A549 (cell line): ENCODE measurements at regions not wholly inside any gene's neighbourhood (a gene's known extent, or its start where the extent isn't known, plus 50 kb on each side); places are given as distances from the start of the nearest gene placed in this dataset.
A peak's percentile ranks its signal among the peaks of the same experiment; 100 is the strongest.

Source experiments
- ATAC-seq, 2 experiments: fragments of 200-7000 bp in 1 of 2; fragments of >200 bp in 1 of 2; cut with Nextera tagmentation in 1 of 2; cut with Tn5 transposase in 1 of 2; 3 replicates each; pipeline versions ENCODE4 v1.8.0 to v1.9.1; 2018 to 2020; ENCODE audit warnings: mild to moderate bottlenecking in 1 of 2, moderate library complexity in 1 of 2
- CTCF ChIA-PET: fragments of 300-600 bp; sonication (Branson Sonifier 250); formaldehyde crosslinking; extraction: SDS; loops from one replicate; lab custom pipeline; 2021; ENCODE audit warnings: antibody characterized with exemption, inconsistent platforms; lab: Yijun Ruan, JAX
- POLR2A ChIA-PET: fragments of 350-600 bp; formaldehyde crosslinking; extraction: SDS; loops from one replicate; lab custom pipeline; 2021; ENCODE audit warnings: antibody characterized with exemption, inconsistent platforms; lab: Yijun Ruan, JAX
- DNase-seq, 2 experiments: peaks; one replicate each; pipeline versions ENCODE4 v3.0.0 to v3.0.0-alpha.2; 2011 to 2016; ENCODE audit warnings: low read depth in 1 of 2, low spot score in 1 of 2
- FAIRE-seq: peaks from 2 replicates; lab custom pipeline; 2011; peaks lifted over from hg19 to GRCh38; lab: Jason Lieb, UNC
- H3K27ac ChIP-seq, 2 experiments: fragments of >200 bp; sonication (Bioruptor Twin); formaldehyde crosslinking; 3 replicates each; pipeline ENCODE4 v1.5.1; 2016 to 2017
- H3K4me1 ChIP-seq: fragments of >200 bp; sonication (Bioruptor Twin); formaldehyde crosslinking; 3 replicates; pipeline ENCODE4 v1.6.1; 2016
- H3K4me2 ChIP-seq: fragments of >200 bp; sonication (Bioruptor Twin); formaldehyde crosslinking; 3 replicates; pipeline ENCODE4 v1.6.1; 2016
- H3K4me3 ChIP-seq: fragments of >200 bp; sonication (Bioruptor Twin); formaldehyde crosslinking; 3 replicates; pipeline ENCODE4 v1.5.1; 2016
- H3K9me3 ChIP-seq: fragments of >200 bp; sonication (Bioruptor Twin); formaldehyde crosslinking; 3 replicates; pipeline ENCODE4 v1.6.1; 2016
- ATOH8 ChIP-seq: fragments of 250-450 bp; sonication (Bioruptor Pico); IDR thresholded peaks from 2 replicates; pipeline ENCODE4 v1.5.0; 2020; ENCODE audit warnings: low read depth, mild to moderate bottlenecking, moderate library complexity
- CBX8 ChIP-seq: fragments of 200-600 bp; sonication (generic); IDR thresholded peaks from 2 replicates; pipeline ENCODE4 v1.6.1; 2016
- CHD2 ChIP-seq: fragments of 150-350 bp; IDR thresholded peaks from 2 replicates; pipeline ENCODE4 v1.6.1; 2014; ENCODE audit warnings: low read length; ENCODE audit not compliant: partially characterized antibody
- EHMT2 ChIP-seq: fragments of 200-600 bp; sonication (generic); IDR thresholded peaks from 2 replicates; pipeline ENCODE4 v1.6.1; 2016; ENCODE audit warnings: antibody characterized with exemption, low read depth, mild to moderate bottlenecking, moderate library complexity
- HDAC2 ChIP-seq: fragments of 200-600 bp; sonication (generic); IDR thresholded peaks from 2 replicates; pipeline ENCODE4 v1.6.1; 2016
- HES2 ChIP-seq: fragments of >200 bp; sonication (Bioruptor Twin); formaldehyde crosslinking; IDR thresholded peaks from 2 replicates; pipeline ENCODE4 v1.6.1; 2016
- HOXB13 ChIP-seq: fragments of 250-450 bp; sonication (Bioruptor Pico); IDR thresholded peaks from 2 replicates; pipeline ENCODE4 v1.5.0; 2020; ENCODE audit warnings: low read depth, mild to moderate bottlenecking, moderate library complexity
- JUN ChIP-seq, 2 experiments: fragments of >200 bp; sonication (Bioruptor Twin); formaldehyde crosslinking; IDR thresholded peaks; 2 replicates in 1 of 2; 3 replicates in 1 of 2; pipeline ENCODE4 v1.6.1; 2016 to 2017
- JUNB ChIP-seq: fragments of >200 bp; sonication (Bioruptor Twin); formaldehyde crosslinking; IDR thresholded peaks from 2 replicates; pipeline ENCODE4 v1.6.1; 2016
- KDM1A ChIP-seq: fragments of 200-600 bp; sonication (generic); IDR thresholded peaks from 2 replicates; pipeline ENCODE4 v1.6.1; 2016; ENCODE audit warnings: low read depth, mild to moderate bottlenecking
- MAX ChIP-seq: IDR thresholded peaks from 2 replicates; pipeline ENCODE4 v1.6.1; 2012
- MAZ ChIP-seq: fragments of 150-350 bp; IDR thresholded peaks from 2 replicates; pipeline ENCODE4 v1.6.1; 2014; ENCODE audit warnings: antibody characterized with exemption, low read depth, low read length, borderline replicate concordance
- NR3C1 ChIP-seq: fragments of >200 bp; sonication (Bioruptor Twin); formaldehyde crosslinking; IDR thresholded peaks from 3 replicates; pipeline ENCODE4 v1.6.1; 2017
- PBX3 ChIP-seq: IDR thresholded peaks from 2 replicates; pipeline ENCODE4 v1.6.1; 2012
- RCOR1 ChIP-seq: fragments of 150-350 bp; IDR thresholded peaks from 2 replicates; pipeline ENCODE4 v1.6.1; 2014; ENCODE audit warnings: antibody characterized with exemption, low read length, low read depth
- SREBF2 ChIP-seq: fragments of 450-650 bp; IDR thresholded peaks from 2 replicates; pipeline ENCODE4 v1.6.1; 2014; ENCODE audit warnings: mild to moderate bottlenecking, moderate library complexity
- TP53 ChIP-seq: fragments of 250-450 bp; sonication (Bioruptor Pico); IDR thresholded peaks from 2 replicates; pipeline ENCODE4 v1.5.0; 2021; ENCODE audit warnings: mild to moderate bottlenecking, moderate library complexity
- ZC3H11A ChIP-seq: fragments of 450-650 bp; IDR thresholded peaks from 2 replicates; pipeline ENCODE4 v1.6.1; 2014; ENCODE audit warnings: antibody characterized with exemption, mild to moderate bottlenecking
- ZFP36 ChIP-seq: fragments of 450-650 bp; IDR thresholded peaks from 2 replicates; pipeline ENCODE4 v1.6.1; 2014; ENCODE audit warnings: borderline replicate concordance; ENCODE audit not compliant: partially characterized antibody
- WGBS: methylation state at CpG from one replicate; pipeline ENCODE4 v1.1.6; 2017; ENCODE audit errors: missing lambda C conversion rate; 5-methylcytosine and 5-hydroxymethylcytosine counted together
- TF ChIP-seq, protein P1 (sequence below): fragments of 150-350 bp; IDR thresholded peaks from 2 replicates; pipeline ENCODE4 v1.6.1; 2014; ENCODE audit warnings: low read depth, mild to moderate bottlenecking, low read length
- TF ChIP-seq, protein P2 (sequence below): IDR thresholded peaks from 2 replicates; pipeline ENCODE4 v1.6.1; 2012; ENCODE audit warnings: low read depth, borderline replicate concordance
- TF ChIP-seq, protein P3 (sequence below): fragments of 450-650 bp; IDR thresholded peaks from 2 replicates; pipeline ENCODE4 v1.6.1; 2014; ENCODE audit warnings: antibody characterized with exemption

DNA sequence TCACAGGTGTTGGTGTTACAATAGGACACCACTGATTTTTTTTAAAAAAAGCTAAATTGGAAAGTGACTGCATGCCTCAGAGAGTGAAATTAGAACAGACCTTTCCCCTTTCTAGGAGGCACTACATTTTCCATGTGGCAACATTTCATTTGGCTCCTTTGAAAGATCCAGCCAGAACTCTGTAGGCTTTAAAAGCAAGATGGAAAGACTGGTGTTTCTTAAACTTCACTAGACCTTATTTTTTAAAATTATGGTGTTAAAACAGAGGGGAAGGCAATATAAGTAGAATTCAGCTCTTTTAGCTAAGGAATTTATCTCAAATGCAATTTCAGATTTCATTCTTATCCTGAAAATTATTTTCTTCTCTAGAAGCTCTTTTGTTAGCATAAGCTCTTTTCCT is 317.6 kb upstream of the TGFBR2 start:
- peaks cover 60% of the 10 kb centered on the region for H3K4me1 ChIP-seq
- DNase-seq (no peak), FAIRE-seq (no peak), ATAC-seq (no peak)
- no peak overlapping the region for H3K4me3 ChIP-seq
- ChIA-PET CTCF (no interaction called here), POLR2A (no interaction called here)
- H3K27ac ChIP-seq, result peak overlapping the region; percentile 69 to 79
- H3K4me2 ChIP-seq, result peak overlapping the region; percentile 42
- no peak for TF ChIP-seq CHD2
- no peak for TF ChIP-seq MAZ
- TF ChIP-seq HOXB13, result no peak
- no peak for TF ChIP-seq RCOR1
- no peak for TF ChIP-seq HES2
- no peaks in the 10 kb centered on the region for H3K9me3 ChIP-seq

DNA sequence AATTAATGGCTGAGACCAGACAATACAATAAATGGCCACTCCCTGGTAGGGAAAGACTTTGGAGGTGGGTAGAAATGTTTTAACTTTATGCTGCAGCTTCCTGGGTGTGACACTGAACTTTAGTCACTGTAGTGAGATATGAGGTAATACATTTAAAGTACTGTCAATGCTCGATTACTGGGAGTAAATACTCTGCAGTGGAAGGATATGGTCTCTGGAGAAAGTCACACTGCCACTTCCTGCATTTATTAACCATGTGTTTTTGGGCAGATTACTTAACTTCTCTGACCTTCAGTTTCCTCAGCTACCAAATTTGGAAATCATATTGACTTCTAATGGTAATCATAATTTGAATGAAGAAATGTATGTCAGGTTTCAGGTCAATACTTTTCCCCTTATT is 317.1 kb upstream of the TGFBR2 start:
- no peak for FAIRE-seq
- Histone ChIP-seq H3K27ac (peak overlapping the region; percentile 69 to 79), H3K4me1 (peaks cover 64% of the 10 kb centered on the region), H3K9me3 (no peaks in the 10 kb centered on the region), H3K4me3 (no peak overlapping the region), H3K4me2 (peak overlapping the region; percentile 42)
- WGBS, result 6% methylated on average over 1 of the region's 1 CpG
- peak in 1 of 2 experiments; percentile 54; a peak in 3 of 6 replicates for ATAC-seq
- ChIA-PET CTCF (no interaction called here), POLR2A (no interaction called here)
- TF ChIP-seq HDAC2 (no peak), JUNB (no peak; the same call in 1 of the 2 replicates), MAX (no peak), NR3C1 (no peak), ZFP36 (no peak), TP53 (CRISPR knock-in tag) (no peak), PBX3 (no peak), KDM1A (no peak), CBX8 (no peak), SREBF2 (no peak), RCOR1 (no peak), ZC3H11A (no peak), ATOH8 (CRISPR knock-in tag) (no peak), EHMT2 (no peak), JUN (IDR thresholded peaks at IDR 0.05) (no peak)
- TF ChIP-seq, protein P1, sequence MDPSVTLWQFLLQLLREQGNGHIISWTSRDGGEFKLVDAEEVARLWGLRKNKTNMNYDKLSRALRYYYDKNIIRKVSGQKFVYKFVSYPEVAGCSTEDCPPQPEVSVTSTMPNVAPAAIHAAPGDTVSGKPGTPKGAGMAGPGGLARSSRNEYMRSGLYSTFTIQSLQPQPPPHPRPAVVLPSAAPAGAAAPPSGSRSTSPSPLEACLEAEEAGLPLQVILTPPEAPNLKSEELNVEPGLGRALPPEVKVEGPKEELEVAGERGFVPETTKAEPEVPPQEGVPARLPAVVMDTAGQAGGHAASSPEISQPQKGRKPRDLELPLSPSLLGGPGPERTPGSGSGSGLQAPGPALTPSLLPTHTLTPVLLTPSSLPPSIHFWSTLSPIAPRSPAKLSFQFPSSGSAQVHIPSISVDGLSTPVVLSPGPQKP, result no peak
- TF ChIP-seq, protein P2, sequence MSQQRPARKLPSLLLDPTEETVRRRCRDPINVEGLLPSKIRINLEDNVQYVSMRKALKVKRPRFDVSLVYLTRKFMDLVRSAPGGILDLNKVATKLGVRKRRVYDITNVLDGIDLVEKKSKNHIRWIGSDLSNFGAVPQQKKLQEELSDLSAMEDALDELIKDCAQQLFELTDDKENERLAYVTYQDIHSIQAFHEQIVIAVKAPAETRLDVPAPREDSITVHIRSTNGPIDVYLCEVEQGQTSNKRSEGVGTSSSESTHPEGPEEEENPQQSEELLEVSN, result no peak
- TF ChIP-seq, protein P3, sequence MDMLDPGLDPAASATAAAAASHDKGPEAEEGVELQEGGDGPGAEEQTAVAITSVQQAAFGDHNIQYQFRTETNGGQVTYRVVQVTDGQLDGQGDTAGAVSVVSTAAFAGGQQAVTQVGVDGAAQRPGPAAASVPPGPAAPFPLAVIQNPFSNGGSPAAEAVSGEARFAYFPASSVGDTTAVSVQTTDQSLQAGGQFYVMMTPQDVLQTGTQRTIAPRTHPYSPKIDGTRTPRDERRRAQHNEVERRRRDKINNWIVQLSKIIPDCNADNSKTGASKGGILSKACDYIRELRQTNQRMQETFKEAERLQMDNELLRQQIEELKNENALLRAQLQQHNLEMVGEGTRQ, result no peak
- DNase-seq, result peak in 1 of 2 experiments; percentile 71
